ENCODE measurements at regions not wholly inside any gene's neighbourhood (a gene's known extent, or its start where the extent isn't known, plus 50 kb on each side); places are given as distances from the start of the nearest gene placed in this dataset.
"Not testable (repeated sequence)": the region's sequence is repeated elsewhere in the genome, so short reads cannot be mapped to it uniquely, and the experiment has no call there.

- Histone ChIP-seq H3K4me3 (no peak overlapping the region), H3K27ac (no peak overlapping the region), H3K27me3 (no peaks in the 10 kb centered on the region), H3K4me1 (no peaks in the 10 kb centered on the region), H3K9me3 (no peaks in the 10 kb centered on the region), H3K36me3 (no peaks in the 10 kb centered on the region)
- no peak for DNase-seq
- TF ChIP-seq CTCF (IDR thresholded peaks at IDR 0.05) (no peak), POLR2A (IDR thresholded peaks at IDR 0.05) (no peak)
Measured at GRCh38 chr2:143930891-143931290, 589.0 kb downstream of the ZEB2 start.

- Histone ChIP-seq H3K4me1 (no peaks in the 10 kb centered on the region), H3K27ac (no peak overlapping the region), H3K36me3 (no peaks in the 10 kb centered on the region), H3K27me3 (no peaks in the 10 kb centered on the region), H3K4me3 (no peak overlapping the region), H3K9me3 (no peaks in the 10 kb centered on the region)
- no peak for TF ChIP-seq POLR2A (IDR thresholded peaks at IDR 0.05)
- TF ChIP-seq CTCF (IDR thresholded peaks at IDR 0.05): no peak
- DNase-seq: no peak
Measured at GRCh38 chr2:143928613-143929012, 591.3 kb downstream of the ZEB2 start.

DNA sequence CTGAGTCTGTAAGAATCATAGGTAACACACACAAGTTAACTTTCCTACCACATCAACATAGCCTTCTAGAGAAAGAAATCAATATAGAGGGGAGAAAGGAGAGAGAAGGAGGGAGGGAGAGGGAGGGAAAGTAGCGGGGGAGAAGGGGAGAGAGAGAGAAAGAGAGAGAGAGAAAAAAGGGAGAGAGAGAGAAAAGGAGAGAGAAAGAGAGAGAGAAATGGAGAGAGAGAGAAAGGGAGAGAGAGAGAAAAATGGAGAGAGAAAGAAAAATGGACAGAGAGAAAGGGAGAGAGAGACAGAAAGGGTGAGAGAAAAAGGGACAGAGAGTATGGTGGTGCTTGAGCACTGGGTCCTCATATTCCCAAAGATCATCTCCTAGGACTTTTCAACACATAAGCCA lies 591.7 kb downstream of the ZEB2 start:
- Histone ChIP-seq H3K4me1 (no peaks in the 10 kb centered on the region), H3K9me3 (no peaks in the 10 kb centered on the region), H3K4me3 (no peak overlapping the region), H3K27ac (no peak overlapping the region), H3K27me3 (no peaks in the 10 kb centered on the region), H3K36me3 (no peaks in the 10 kb centered on the region)
- no peak for DNase-seq
- TF ChIP-seq POLR2A (IDR thresholded peaks at IDR 0.05) (no peak), CTCF (IDR thresholded peaks at IDR 0.05) (no peak)

DNA sequence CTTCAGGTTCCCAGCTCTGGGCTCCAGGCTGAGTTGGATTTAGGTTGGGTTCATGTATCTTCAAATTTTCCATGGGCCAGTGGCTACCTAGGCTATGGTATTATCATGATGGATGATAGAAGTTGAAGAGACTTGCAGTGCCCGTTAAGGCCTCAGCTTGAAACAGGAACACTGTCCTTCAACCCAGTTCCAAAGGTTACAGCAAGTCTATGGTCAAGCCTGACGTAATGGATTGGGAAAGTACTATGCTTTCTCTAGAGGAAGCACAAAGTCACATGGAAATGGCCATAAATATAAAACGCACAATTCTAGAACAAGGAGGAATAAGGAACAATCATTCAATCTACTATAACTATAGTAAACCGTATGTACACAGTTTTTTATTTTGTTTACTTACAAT lies 593.2 kb downstream of the ZEB2 start:
- no peak for DNase-seq
- Histone ChIP-seq H3K4me3 (no peak overlapping the region), H3K36me3 (no peaks in the 10 kb centered on the region), H3K27me3 (no peaks in the 10 kb centered on the region), H3K4me1 (no peaks in the 10 kb centered on the region), H3K27ac (no peak overlapping the region), H3K9me3 (no peaks in the 10 kb centered on the region)
- TF ChIP-seq CTCF (IDR thresholded peaks at IDR 0.05) (no peak), POLR2A (IDR thresholded peaks at IDR 0.05) (no peak)

DNA sequence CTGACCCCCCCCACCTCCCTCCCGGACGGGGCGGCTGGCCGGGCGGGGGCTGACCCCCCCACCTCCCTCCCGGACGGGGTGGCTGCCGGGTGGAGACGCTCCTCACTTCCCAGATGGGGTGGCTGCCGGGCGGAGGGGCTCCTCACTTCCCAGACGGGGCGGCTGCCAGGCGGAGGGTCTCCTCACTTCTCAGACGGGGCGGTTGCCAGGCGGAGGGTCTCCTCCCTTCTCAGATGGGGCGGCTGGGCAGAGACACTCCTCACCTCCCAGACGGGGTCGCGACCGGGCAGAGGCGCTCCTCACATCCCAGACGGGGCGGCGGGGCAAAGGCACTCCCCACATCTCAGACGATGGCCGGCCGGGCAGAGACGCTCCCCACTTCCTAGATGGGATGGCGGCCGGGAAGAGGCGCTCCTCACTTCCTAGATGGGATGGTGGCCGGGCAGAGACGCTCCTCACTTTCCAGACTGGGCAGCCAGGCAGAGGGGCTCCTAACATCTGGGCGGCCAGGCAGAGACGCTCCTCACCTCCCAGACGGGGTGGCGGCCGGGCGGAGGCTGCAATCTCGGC lies 597.6 kb downstream of the ZEB2 start:
- not testable (repeated sequence) for H3K4me1 ChIP-seq

DNA sequence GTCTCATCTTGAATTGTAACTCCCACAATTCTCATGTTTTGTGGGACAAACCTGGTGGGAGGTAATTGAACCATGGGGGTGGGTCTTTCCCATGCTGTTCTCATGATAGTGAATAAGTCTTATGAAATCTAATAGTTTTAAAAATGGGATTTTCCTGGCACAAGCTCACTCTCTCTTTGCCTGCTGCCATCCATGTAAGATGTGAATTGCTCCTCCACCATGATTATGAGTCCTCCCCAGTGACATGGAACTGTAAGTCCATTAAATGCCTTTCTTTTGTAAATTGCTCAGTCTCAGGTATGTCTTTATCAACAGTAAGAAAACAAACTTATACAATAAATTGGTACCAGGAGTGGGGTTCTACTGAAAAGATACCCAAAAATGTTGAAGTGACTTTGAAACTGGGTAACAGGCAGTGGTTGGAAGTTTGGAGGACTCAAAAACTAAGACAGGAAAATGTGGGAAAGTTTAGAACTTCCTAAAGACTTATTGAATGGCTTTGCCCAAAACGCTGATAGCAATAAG lies 601.4 kb downstream of the ZEB2 start:
- no peak overlapping the region for H3K4me3 ChIP-seq
- no peaks in the 10 kb centered on the region for H3K4me1 ChIP-seq
- no peaks in the 10 kb centered on the region for H3K36me3 ChIP-seq
- no peaks in the 10 kb centered on the region for H3K27me3 ChIP-seq
- H3K27ac ChIP-seq: no peak overlapping the region
- no peaks in the 10 kb centered on the region for H3K9me3 ChIP-seq
- no peak for DNase-seq
- TF ChIP-seq POLR2A (IDR thresholded peaks at IDR 0.05): no peak
- no peak for TF ChIP-seq CTCF (IDR thresholded peaks at IDR 0.05)

More for the DNA sequence above, 597.6 kb downstream of the ZEB2 start:
- not testable (repeated sequence) for H3K36me3 ChIP-seq, H3K27me3 ChIP-seq, H3K9me3 ChIP-seq, H3K4me3 ChIP-seq, H3K27ac ChIP-seq, DNase-seq

Measured in Peyer's patch (tissue), 4 donors.